Neural progenitor cell (in vitro differentiated cells): ENCODE measurements at regions not wholly inside any gene's neighbourhood (a gene's known extent, or its start where the extent isn't known, plus 50 kb on each side); places are given as distances from the start of the nearest gene placed in this dataset.

Source experiments
- EZH2phosphoT487 ChIP-seq: fragments of 200-600 bp; sonication (generic); IDR thresholded peaks from 2 replicates; pipeline ENCODE4 v1.6.1; 2017; ENCODE audit warnings: antibody characterized with exemption
- TF ChIP-seq, protein P1 (sequence below): fragments of 200-600 bp; sonication (generic); IDR thresholded peaks from 2 replicates; pipeline ENCODE4 v1.5.1; 2017; ENCODE audit warnings: antibody characterized with exemption, mild to moderate bottlenecking

DNA sequence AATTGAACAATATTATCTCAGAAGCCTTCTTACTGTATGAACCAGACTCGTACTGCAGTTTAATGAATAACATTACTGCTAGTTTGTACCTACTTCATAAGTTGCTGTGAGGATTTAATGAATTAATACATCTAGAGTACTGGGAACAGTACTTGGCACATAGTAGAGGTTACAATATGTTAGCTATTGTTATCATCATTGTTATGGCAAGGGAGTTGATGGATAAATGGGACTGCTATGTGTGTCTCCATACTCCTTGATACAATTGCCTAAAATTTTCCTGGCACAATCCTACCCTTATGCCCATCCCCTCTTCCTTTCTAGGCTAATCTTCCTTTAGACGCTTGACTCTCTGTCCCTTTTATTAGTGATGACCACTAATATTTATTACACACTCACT lies 473.6 kb downstream of the MCTP2 start:
- TF ChIP-seq, protein P1, sequence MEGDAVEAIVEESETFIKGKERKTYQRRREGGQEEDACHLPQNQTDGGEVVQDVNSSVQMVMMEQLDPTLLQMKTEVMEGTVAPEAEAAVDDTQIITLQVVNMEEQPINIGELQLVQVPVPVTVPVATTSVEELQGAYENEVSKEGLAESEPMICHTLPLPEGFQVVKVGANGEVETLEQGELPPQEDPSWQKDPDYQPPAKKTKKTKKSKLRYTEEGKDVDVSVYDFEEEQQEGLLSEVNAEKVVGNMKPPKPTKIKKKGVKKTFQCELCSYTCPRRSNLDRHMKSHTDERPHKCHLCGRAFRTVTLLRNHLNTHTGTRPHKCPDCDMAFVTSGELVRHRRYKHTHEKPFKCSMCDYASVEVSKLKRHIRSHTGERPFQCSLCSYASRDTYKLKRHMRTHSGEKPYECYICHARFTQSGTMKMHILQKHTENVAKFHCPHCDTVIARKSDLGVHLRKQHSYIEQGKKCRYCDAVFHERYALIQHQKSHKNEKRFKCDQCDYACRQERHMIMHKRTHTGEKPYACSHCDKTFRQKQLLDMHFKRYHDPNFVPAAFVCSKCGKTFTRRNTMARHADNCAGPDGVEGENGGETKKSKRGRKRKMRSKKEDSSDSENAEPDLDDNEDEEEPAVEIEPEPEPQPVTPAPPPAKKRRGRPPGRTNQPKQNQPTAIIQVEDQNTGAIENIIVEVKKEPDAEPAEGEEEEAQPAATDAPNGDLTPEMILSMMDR, result no peak
- TF ChIP-seq EZH2phosphoT487, result no peak
